ENCODE measurements at regions not wholly inside any gene's neighbourhood (a gene's known extent, or its start where the extent isn't known, plus 50 kb on each side); places are given as distances from the start of the nearest gene placed in this dataset.

GRCh38 chr2:215764441-215765048 is 248.8 kb downstream of the MREG start:
- CTCF ChIA-PET (ENCODE audit: partially characterized antibody), result no interaction called here
- Histone ChIP-seq H3K36me3 (ENCODE audit: control insufficient read depth in 2 of 4, insufficient read depth in 4 of 4, low read length in 3 of 4) (no peaks in the 10 kb centered on the region), H3K56ac (replicated peaks; ENCODE audit: insufficient read length, low read depth, low read length) (no peak overlapping the region), H3K14ac (ENCODE audit: insufficient read length) (no peak overlapping the region), H2BK5ac (ENCODE audit: low read depth, low read length) (no peak overlapping the region), H4K91ac (replicated peaks; ENCODE audit: insufficient read length, low read length) (no peak overlapping the region), H3K79me2 (ENCODE audit: control insufficient read depth in 1 of 2, insufficient read depth in 2 of 2, low read length in 2 of 2) (no peaks in the 10 kb centered on the region), H3K4me3 (ENCODE audit: extremely low read depth in 1 of 4, insufficient read depth in 2 of 4, low read depth in 3 of 4, low read length in 4 of 4) (no peak overlapping the region), H3K9me3 (ENCODE audit: insufficient read depth in 2 of 2, low read depth in 1 of 2, low read length in 1 of 2) (no peaks in the 10 kb centered on the region), H3K27ac (ENCODE audit: low read depth, low read length) (no peak overlapping the region), H3K9ac (replicated peaks in 1 of 4; ENCODE audit: extremely low read depth in 1 of 4, low read depth in 3 of 4, low read length in 3 of 4) (no peak overlapping the region), H3K4ac (replicated peaks; ENCODE audit: insufficient read length, low read depth, low read length) (no peak overlapping the region), H3K23ac (ENCODE audit: insufficient read length) (no peak overlapping the region), H2BK12ac (ENCODE audit: low read depth, low read length) (no peak overlapping the region), H3K27me3 (replicated peaks in 1 of 4; ENCODE audit: control insufficient read depth in 3 of 4, extremely low read depth in 1 of 4, insufficient read depth in 3 of 4, low read length in 3 of 4) (no peaks in the 10 kb centered on the region), H3K18ac (ENCODE audit: extremely low read depth, low read length) (no peak overlapping the region), H3K4me1 (replicated peaks in 1 of 4; ENCODE audit: control insufficient read depth in 3 of 4, insufficient read depth in 4 of 4, low read length in 3 of 4) (peaks cover 0 to 4% (median 0%) of the 10 kb centered on the region in 4 experiments; a peak in 1 of 7 replicates), H3K79me1 (ENCODE audit: low read depth, low read length) (no peaks in the 10 kb centered on the region), H2AK5ac (ENCODE audit: low read depth, low read length) (no peak overlapping the region), H3K4me2 (ENCODE audit: insufficient read depth in 1 of 2, low read depth in 2 of 2, low read length in 2 of 2) (no peak overlapping the region), H3K23me2 (ENCODE audit: low read depth, low read length) (no peaks in the 10 kb centered on the region), H4K20me1 (replicated peaks in 1 of 2; ENCODE audit: control insufficient read depth in 1 of 2, insufficient read depth in 2 of 2, low read length in 2 of 2) (no peaks in the 10 kb centered on the region), H2BK15ac (ENCODE audit: low read length) (no peak overlapping the region), H2BK120ac (replicated peaks; ENCODE audit: low read depth, low read length) (no peak overlapping the region), H4K5ac (ENCODE audit: insufficient read length, low read depth, low read length) (no peak overlapping the region), H2BK20ac (ENCODE audit: low read length) (no peak overlapping the region), H4K8ac (ENCODE audit: extremely low read depth, insufficient read depth, low read length) (no peak overlapping the region), H2AFZ (ENCODE audit: low read length) (no peak overlapping the region)
- POLR2A ChIA-PET (ENCODE audit: partially characterized antibody), result no interaction called here
- no peak for FAIRE-seq
- no peak for DNase-seq (ENCODE audit: low read depth in 1 of 2, low spot score in 2 of 2)
- WGBS, 2 experiments (ENCODE audit: extremely low coverage in 1 of 2, insufficient coverage in 1 of 2, insufficient read length in 1 of 2, insufficient replicate concordance in 2 of 2, low coverage in 1 of 2, low lambda C conversion rate in 2 of 2, missing lambda C conversion rate in 1 of 2), result 86% methylated on average over 1 of the region's 1 CpG; no CpG with 5 or more reads in 1 of the 2 experiments
- TF ChIP-seq ATF3 (IDR thresholded peaks at IDR 0.05; ENCODE audit: insufficient read depth, low read depth, low read length), result no peak
- TF ChIP-seq SP1 (IDR thresholded peaks at IDR 0.05; ENCODE audit: low read depth, low read length), result no peak

Data from H1 (cell line).